ENCODE measurements at regions not wholly inside any gene's neighbourhood (a gene's known extent, or its start where the extent isn't known, plus 50 kb on each side); places are given as distances from the start of the nearest gene placed in this dataset.

DNA sequence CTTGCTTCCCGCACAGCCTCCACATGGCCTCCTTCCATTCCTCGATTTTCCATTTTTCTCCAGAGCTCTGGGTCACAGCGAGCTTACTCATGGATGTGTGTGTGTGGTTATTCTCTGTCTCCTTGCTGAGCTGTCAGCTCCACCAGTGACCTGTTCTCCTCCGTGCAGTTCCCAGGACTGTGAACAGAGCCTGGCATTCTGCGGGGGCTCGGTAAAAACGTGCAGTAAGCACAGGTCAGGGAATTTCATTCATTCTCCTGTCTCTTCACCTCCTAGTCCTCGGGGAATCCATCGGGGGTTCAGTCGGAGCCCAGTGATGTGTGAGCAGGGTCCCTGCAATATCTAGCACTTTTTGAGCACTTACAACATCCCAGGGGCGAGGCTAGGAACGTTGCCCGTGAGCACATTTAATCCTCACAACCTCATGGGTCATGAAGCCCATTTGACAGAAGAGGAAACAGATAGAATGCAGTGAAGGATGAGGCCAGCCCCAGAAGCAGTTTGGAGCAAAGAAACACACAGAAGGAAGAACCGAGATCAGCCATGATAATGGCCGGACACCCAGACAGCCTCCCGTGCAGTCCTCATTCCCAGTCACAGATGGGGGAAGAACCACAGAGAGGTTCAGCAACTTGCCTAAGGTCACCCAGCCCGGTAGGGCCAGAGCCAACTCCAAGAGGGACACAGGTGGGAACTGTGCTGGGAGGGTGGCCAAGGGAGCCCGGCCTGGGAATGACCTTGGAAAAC is 183.2 kb upstream of the GSE1 start:
- DNase-seq: no peak

DNA sequence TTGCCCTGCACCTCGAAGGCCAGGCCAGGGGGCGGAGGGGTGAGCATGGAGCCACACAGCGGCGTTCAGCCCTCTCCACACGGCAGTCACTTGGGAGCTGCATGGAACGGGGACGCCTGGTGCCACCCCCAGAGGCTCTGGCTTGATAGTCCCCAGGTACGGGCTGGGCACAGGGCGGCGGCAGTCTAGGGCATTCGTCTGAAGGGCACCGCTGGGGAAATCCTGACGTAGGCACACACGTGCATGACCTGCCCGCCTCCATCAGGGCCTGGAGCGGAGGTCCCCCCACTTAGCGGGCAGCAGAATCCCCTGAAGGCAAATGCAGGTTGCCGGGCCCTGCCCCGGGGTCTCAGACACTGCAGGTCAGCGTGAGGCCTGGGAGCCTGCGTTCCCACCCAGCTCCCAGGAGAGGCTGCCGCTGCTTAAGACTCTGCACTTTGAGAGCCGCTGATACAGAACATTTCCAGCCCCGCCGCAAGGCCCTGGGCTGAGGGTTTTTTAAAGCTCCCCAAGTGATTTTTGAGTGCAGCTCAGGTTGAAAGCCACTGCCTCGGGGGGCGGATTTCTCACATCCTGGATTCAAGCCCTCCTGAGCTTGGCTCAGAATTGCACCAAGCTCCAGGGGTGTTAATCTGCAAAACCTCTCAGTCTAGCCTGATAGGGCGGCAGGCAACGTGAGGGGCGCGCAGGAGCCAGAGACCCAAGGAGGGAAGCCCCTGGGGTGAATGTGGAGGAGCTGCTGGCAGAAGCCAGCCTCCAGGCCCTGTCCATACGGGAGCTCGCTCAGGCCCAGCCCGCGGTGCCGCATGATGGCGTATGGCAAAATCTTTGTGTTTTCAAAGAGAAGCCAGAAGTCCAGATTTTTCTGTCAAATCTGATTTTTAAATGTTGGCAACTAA is 182.3 kb upstream of the GSE1 start:
- DNase-seq: no peak

DNA sequence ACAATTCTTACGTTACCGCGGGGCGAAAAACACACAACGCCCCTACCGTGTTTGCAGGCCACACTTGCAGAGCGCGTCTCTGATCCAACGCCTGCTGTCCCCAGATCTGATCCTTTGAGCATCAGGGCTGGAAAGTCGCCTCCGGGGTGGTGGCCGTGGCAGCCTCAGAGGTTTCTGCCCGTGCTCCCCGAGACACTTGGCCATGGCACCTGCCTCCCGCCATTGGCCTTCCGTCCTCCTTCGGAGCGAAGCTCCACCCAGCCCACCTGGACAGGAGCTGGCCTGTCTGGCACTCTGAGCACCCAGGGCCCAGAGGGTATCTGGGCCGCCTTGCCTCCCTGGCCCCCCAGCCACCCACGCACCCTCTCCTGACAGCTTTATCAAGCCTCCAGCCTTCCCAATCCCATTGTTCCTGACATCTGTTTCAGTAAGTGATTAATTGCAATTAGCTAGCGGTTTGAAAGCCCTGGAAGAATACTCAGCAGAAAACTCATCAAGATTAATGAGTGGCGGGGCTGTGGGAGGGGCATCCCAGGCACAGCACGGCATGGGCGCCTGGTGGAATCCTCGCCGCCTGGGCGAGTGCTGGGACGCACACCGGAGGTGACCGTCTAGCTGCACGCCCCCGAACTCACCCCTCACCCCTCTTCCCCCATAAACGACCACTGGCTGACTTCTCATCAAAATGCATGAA is 181.5 kb upstream of the GSE1 start:
- no peak for DNase-seq

DNA sequence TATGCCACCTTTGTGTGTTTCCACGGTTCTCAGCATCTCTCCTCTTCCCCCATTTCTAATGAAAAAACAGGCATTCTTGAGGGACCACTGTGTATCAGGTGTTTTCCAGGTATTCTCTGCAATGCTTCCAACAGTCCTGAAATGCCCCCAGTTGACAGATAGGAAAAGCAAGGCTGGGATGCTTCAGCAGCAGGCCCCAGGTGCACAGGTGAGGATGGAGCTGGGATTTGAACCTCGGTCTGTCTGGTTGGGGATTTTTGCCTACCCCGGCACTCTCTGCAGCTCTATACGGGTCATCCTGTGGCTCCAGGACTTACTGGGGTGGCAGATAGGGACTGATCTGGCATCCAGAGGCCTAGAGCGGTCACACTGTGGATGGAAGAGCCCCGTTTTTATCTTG is 180.5 kb upstream of the GSE1 start:
- DNase-seq: no peak

DNA sequence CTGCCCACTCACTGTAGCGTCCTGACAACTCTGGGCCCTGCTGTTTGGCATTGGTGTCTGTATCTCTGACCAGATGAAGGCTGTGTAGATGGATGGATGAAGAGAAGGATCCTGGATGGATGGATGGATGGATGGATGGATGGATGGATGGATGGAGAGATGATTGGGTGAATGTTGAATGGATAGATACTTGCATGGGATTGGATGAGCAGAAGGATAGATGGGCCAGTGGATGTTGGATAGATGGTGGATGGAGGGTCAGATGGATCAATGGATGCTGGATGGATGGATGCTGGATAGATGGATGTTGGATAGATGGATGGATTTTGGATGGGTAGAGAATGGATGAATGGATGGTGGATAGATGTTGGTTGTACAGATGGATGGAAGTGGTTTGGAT is 179.6 kb upstream of the GSE1 start:
- DNase-seq: no peak

DNA sequence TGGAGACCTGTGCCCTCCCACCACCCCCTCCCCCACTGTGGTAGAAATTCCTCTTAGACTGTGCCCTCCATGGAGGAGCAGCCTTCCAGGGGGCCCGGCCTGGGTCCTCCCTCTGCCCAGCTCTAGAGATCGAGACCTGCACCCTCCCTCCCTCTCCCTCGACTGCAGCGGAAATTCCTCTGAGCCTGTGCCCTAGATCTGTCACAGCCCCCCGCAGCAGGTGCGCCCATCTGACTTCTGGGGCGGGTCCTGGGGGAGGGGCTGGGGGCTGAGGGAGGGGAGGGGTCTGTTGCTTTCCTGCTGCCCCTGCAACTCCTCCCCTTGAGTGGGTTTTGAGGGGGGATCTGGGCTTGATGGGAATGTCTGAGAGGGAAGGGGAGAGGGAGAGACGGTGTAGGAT is 177.8 kb upstream of the GSE1 start:
- DNase-seq: no peak

DNA sequence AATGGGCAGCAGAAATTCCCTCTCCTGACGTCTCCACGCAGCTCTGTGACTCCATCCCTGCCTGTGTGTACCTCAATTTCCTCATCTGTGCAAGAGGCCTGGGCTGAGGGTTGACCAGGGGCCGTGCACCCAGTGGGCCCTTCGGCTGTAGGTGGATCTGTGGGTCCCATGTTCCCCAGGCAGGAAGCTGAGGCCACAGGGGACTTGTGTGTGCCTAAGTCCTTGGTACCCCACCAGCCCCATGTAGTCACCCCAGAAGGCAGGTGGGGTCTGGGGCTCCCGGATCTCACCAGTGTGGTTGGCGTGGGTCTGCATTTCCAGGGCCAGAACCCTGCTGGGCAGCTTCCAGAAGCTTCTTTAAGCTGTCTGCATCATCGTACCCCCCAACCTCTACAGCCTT is 177.4 kb upstream of the GSE1 start:
- no peak for DNase-seq

DNA sequence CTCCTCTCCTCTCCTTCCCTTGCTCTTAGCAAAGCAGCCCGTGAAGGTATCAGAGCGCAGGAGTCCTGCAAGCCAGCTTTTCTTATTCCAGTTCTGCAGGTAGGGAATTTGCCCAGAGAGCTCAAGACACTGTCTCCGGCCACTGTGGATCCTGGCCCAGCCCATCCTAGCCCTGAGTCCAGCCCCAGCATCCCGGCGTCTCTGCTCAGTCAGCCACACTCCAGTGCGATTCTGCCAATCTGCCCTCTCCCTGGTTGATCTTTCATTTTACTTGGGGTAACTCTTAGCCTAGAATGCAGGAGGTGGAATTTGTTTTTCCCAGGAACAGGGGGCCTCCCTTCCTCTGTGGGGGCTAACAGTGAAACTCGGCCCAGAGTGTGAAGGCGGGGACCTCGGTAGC is 176.9 kb upstream of the GSE1 start:
- no peak for DNase-seq

DNA sequence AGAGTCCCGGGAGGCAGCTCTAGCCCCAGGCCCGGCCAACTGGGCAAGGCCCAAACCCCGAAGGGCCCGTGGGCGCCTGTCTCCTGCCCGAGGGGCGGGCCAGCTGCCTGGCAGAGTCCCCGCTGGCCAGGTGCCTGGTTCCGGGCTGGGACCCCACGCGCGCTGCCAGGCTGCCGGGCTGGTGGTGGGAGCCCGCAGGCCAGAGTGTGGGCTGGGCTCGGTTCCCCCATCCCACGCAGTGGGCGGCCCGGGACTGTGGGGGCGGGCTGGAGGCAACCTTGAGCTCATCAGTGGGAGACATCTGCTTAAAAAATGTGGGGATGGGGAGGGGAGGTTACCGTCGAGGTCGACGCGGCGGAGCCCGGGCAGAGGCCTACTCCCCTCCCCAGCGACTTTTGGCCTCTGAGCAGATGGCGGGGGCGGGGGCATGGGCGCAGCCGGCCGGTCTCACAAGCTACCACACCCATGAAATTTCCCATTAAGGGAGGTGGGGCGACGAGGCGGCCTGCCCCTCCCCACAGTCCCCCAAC is 176.4 kb upstream of the GSE1 start:
- DNase-seq: no peak

DNA sequence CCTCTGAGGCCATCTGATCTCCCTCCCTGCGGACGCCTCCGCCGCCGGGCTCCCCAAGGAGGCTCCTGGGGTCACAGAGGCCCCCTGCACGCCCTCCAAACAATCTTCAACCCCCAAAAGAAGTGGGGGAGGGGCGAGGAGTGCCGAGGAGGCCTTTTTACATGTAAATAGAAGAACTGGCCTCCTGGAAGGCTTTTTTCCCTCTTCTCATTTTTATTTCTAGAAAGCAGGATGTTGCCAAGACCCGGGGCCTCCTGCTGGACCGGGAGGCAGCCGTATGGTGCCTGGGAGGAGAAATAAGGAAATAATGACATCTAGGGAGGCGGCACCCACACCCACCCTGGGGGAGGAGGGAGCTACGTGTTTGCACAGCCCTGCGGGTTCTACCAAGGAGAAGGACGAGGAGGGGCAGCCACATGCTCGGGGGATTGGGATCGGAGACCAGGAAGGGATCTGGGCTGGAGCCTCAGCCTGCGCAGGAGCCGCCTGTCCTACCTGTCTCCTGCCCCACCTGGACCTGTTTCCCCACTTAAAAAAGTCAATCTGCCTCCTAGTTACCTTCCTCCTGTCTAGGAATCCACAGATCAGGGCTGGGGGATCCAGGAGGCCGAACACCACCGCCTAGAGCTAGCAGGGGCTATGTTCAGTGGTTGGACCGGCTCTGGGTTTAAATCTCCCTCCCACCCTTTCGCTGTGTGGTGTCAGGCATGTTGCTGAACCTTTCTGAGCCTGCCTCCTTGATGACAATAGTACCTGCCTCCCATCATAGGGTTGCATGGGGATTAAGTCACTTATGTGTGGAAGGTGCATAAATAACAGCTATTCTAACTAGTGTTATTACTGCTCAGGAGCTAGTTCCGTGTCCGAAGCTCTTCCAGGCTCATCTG is 175.7 kb upstream of the GSE1 start:
- DNase-seq: peak; percentile 57 to 71

DNA sequence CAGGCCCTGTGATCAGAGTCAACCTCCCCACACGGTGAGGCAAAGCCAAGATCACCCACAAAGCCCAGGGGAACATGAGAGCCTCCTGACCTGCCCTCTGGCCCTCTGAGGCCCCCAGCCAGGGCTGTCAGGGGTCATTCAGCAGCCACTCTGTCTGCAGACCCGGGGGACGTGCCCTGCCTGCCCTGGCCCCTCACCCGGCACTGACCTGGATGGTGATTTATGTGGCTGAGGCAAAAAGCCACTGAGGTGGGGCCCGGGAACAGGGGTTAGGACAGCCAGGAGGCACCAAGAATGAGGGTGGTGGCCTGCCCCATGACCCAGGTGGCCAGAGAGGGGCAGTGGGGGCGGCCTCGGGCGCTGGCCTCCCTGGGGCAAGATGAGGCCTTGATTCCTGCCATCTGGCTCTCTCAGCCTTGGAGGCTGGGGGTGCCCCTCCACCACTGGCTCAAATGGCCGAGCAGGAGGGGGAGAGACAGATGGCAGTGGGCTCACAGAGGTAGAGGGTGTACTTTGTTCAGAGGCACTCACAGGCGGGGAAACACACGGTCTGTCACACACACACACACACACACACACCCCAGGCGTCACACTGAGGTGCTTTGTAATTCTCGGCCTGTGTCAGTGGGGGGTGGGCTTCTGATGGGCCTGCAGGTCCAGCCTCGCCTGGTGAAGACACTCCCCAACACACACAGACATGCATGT is 174.0 kb upstream of the GSE1 start:
- no peak for DNase-seq

DNA sequence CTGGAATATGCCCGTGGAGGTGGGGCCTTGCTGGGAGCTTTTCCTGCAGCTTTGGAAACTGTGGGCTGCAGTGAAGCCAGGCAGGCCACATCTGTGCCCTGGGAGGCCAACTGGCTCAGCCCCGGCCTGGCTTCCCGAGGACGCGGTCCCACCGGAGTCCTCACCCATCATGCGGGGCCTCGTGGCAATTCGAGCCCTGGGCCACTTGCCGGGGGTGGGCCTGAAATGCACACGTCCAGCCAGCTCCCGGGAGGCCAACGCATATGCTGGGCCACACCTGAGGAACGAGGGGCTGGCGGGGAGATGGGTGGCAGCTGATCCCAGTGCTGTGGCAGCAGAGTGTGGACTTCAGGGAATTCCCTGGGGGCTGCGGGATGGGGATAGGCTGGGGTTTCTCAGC is 172.4 kb upstream of the GSE1 start:
- no peak for DNase-seq

DNA sequence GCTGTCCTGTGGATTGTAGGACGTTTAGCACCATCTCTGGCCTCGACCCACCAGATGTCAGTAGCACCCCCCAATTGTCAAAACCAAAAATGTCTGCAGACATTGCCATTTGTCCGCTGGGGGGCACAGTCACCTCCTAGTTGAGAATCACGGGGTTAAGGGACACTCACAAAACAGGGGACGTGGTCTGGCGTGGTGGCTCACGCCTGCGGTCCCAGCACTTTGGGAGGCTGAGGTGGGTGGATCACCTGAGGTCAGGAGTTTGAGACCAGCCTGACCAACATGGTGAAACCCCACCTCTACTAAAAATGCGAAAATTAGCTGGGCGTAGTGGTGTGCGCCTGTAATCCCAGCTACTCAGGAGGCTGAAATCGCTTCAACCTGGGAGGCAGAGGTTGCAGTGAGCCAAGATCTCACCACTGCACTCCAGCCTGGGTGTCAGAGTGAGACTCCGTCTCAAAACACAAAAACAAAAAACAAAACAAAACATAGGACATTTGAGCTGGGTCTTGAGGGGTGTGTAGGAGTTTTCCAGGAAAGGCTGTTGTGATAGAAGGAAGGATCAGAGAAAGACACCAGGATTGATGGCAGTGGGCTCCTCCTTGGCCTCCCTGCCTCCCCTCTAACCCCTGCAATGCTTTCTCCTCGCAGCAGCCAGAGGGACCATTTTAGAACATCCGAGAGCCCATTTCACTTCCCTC is 171.8 kb upstream of the GSE1 start:
- peak; percentile 32 to 56 for DNase-seq

DNA sequence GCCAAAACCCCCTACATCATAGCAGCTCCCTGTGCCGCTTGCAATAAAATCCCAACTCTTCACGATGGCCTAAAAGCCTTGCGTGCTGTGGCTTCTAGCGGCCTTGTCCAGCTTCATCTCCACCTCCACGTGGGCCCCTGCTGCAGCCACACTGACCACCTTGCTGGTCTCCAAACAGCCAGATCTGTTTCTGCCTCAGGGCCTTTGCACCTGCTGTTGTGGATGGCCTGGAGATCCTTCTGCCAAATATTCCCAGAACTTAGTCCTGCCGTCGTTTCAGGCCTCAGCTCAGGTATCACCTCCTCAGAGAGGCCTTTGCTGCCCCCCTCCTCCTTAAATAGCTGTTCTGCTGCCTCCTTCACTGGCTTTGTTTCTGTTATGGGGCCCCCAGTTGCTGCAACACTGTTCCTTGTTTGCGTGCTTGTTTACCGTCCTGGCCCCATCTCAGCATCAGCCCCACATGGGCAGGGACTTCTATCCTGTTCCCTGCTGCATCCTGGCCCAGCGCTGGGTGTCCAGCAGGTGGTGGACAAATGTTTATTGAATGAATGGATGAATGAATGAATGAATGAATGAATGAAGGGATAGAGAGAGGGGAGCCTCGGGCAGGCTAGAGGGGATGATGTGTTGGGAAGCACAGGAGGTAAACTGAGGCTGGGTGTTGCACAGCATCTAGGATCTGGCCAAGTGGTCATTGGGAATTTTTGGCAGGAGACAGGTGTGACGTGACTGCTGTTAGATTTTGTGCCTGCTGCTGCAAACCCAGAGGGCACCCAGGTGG is 171.0 kb upstream of the GSE1 start:
- no peak for DNase-seq

DNA sequence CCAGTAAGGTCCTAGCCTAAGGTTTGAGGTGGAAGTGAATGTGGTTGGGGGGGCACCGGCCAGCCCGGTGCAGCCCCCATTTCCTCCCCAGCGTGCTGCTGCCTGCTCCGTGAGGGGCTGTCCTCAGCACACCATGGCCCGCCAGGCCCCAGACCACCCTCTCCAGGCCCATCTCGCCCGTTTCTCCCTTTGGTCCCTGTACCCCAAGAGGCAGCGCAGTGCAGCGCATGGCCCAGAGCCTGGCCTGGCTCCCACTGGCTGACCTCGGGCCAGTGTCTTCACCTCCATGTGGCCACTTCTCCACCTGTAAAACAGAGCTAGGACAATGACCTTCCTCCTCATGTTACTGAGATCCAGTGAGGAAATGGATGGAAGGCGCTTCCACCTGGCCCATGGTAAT is 170.0 kb upstream of the GSE1 start:
- DNase-seq: no peak

DNA sequence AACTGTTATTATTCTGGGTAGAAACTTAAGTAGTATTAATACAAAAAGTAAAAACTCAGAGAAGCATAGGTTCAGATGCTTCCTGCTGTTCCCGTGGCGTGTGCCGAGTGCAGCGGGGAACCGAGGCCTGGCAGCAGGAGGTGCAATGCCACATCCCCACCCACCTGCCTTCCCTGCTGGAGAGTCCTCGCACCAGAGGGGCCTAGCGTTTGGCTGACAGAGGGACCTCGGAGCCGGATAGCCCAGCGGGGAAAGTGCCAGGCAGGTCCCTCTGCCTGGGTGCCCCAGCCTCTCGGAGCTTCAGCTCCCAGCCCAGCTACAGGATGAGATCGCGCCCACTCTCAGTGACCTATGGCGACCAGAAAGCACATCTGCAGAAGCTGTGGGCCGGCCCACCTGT is 169.6 kb upstream of the GSE1 start:
- DNase-seq: no peak

DNA sequence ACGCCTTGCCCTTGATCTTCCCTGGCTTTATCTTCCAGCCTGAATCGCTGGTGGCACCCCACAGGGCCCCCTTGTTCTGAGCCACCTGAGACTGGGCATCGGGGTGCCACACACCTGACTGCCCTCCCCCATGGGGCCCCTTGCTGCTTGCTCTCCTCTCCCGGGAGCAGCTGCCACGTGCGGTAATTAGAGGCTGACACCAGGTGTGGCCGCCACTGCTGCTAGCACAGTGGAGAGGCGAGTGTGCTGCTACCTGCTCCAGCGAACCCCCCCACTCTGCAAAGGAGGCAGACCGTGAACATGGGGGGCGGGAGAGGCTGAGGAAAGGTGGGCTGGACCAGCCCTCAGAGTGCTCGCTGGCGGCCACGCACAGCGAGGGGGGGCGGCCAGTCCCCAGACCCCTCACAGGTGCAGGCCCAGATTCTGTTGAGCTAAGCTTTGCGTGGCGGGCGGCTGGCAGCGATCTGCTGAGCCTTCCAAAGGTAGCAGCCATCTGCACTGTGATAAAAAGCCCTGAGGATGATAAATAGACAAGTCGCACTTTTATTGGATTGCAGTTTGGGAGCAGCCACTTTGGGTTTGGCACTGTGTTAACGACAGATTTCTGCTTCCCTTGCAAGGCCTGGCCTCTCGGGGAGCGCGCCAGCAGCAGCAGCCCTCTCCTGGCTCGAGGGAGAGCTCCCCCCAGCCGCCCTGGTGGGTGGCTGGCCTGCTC is 167.9 kb upstream of the GSE1 start:
- DNase-seq: no peak

DNA sequence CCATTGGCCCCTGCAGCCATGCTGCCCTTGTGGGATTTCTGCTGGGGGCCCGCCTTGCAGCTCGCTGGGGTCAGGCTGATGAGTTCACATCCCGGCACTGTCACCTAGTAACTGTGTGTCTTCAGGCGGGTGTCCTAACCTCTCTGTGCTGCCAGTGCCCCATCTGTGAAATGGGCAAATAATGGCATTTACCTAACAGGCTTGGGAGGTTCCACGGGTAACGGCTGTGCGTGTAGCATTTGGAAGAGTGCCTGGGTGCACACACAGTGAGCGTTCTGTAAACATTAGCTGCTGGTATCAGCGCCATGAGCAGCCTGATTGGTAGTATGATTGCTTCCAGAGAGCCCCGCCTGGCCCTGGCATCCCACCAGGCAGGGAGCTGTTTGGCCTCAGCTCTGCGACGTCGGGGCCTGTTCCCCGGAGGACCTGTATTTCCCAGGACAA is 167.3 kb upstream of the GSE1 start:
- no peak for DNase-seq

DNA sequence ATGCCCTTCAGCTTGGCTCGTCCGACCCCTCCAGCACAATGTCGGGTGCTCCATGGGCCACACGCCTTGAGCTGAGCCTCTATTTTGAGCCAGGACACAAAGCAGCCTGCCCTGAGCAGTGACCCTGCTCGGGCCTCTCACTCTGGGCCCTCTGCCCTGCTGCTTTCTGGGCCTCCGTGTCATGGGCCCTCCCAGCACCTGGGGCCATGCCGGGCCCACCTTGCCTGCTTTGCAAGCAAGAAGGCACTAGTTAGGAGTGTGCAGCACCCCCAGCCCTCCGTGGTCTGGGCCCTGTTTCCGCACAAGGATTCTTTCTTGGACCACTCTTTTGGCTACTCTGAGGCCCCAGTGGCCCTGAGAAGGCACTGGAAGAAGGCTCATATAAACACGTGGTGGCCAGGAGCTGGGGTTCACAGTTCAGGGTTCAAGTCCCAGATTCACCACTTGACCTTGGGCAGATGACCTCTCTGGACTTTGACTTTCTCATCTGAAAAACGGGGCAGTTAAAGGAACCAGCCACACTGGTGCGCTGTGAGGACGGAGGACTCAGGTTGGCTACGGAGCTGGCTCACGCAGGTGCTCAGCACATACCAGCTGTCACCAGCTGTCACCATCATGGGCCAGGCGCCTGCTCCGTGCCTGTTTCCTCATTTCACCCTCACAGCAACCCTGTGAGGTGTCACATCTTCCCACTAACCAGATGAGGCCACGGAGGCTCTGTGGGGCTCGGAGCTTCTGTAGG is 166.0 kb upstream of the GSE1 start:
- DNase-seq: no peak
